PC-3 (cell line): ENCODE measurements at regions not wholly inside any gene's neighbourhood (a gene's known extent, or its start where the extent isn't known, plus 50 kb on each side); places are given as distances from the start of the nearest gene placed in this dataset.

Experiments used
- EZH2 ChIP-seq: fragments of 300-600 bp; sonication (generic); IDR thresholded peaks from one replicate; pipeline ENCODE4 v1.6.1; 2017; ENCODE audit warnings: antibody characterized with exemption, mild to moderate bottlenecking, low read length; ENCODE audit not compliant: unreplicated experiment
- EZH2phosphoT487 ChIP-seq: fragments of 300-600 bp; sonication (generic); IDR thresholded peaks from 2 replicates; pipeline ENCODE4 v1.6.1; 2018; ENCODE audit warnings: mild to moderate bottlenecking, antibody characterized with exemption, low read length, borderline replicate concordance
- TF ChIP-seq, protein P1 (sequence below): fragments of 300-600 bp; sonication (generic); conservative IDR thresholded peaks from 2 replicates; pipeline ENCODE4 v1.5.1; 2017; ENCODE audit warnings: antibody characterized with exemption, low read depth, mild to moderate bottlenecking, low read length

DNA sequence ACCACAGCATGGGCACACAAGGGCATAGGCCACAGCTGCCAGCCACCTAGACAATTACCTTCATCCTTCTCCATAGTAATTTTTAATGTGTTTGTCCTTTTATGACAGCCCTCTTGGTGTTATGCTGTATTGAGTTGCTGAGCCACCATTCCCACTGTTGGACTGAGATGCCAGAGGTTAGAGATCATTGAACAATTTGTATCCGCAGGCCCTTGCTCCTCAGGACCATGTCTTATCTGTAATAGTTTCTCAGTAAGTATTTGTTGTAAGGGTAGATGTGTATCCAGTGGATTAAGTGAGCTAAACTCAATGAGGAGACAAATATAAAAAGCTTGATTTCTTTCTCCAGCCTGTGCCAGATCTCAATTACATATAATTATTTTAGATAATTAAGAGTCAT is 832.8 kb upstream of the ID2 start:
- TF ChIP-seq EZH2: no peak
- TF ChIP-seq, protein P1, sequence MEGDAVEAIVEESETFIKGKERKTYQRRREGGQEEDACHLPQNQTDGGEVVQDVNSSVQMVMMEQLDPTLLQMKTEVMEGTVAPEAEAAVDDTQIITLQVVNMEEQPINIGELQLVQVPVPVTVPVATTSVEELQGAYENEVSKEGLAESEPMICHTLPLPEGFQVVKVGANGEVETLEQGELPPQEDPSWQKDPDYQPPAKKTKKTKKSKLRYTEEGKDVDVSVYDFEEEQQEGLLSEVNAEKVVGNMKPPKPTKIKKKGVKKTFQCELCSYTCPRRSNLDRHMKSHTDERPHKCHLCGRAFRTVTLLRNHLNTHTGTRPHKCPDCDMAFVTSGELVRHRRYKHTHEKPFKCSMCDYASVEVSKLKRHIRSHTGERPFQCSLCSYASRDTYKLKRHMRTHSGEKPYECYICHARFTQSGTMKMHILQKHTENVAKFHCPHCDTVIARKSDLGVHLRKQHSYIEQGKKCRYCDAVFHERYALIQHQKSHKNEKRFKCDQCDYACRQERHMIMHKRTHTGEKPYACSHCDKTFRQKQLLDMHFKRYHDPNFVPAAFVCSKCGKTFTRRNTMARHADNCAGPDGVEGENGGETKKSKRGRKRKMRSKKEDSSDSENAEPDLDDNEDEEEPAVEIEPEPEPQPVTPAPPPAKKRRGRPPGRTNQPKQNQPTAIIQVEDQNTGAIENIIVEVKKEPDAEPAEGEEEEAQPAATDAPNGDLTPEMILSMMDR: no peak
- no peak for TF ChIP-seq EZH2phosphoT487
